Lung (tissue), 11 donors: ENCODE measurements at regions not wholly inside any gene's neighbourhood (a gene's known extent, or its start where the extent isn't known, plus 50 kb on each side); places are given as distances from the start of the nearest gene placed in this dataset.

Source experiments
- ATAC-seq: fragments of 200-7000 bp; cut with Tn5 transposase; one replicate; pipeline ENCODE4 v1.9.1; 2020; ENCODE audit warnings: moderate number of reproducible peaks; ENCODE audit not compliant: insufficient read depth, low FRiP score
- DNase-seq, 3 donors: peaks; one replicate each; pipeline ENCODE4 v3.0.0-alpha.2; 2013 to 2017
- H3K27ac ChIP-seq, 2 donors: one replicate each; pipeline ENCODE4 v1.5.1; 2013; ENCODE audit warnings: mild to moderate bottlenecking in 2 of 2, moderate library complexity in 2 of 2, control low read depth in 1 of 2, inconsistent platforms in 1 of 2, low read depth in 1 of 2, low read length in 1 of 2
- H3K27me3 ChIP-seq, 3 donors: one replicate each; pipeline ENCODE4 v1.5.1; 2013; ENCODE audit warnings: low read length in 2 of 3; ENCODE audit not compliant: control insufficient read depth in 3 of 3, insufficient read depth in 3 of 3
- H3K36me3 ChIP-seq, 4 donors: one replicate each; pipeline ENCODE4 v1.5.1; 2013; ENCODE audit warnings: low read length in 4 of 4, mild to moderate bottlenecking in 1 of 4, moderate library complexity in 1 of 4; ENCODE audit not compliant: control insufficient read depth in 4 of 4, insufficient read depth in 4 of 4
- H3K4me1 ChIP-seq, 5 donors: one replicate each; pipeline ENCODE4 v1.5.1; 2013; ENCODE audit warnings: low read length in 5 of 5, mild to moderate bottlenecking in 2 of 5, moderate library complexity in 1 of 5; ENCODE audit not compliant: control insufficient read depth in 5 of 5, insufficient read depth in 5 of 5
- H3K4me3 ChIP-seq: one replicate; pipeline ENCODE4 v1.5.1; 2013; ENCODE audit warnings: mild to moderate bottlenecking, control low read depth, moderate library complexity
- H3K9ac ChIP-seq, 2 donors: one replicate each; pipeline ENCODE4 v1.5.1; 2013; ENCODE audit warnings: low read length in 2 of 2, control low read depth in 1 of 2; ENCODE audit not compliant: insufficient read depth in 1 of 2
- H3K9me3 ChIP-seq, 4 donors: one replicate each; pipeline ENCODE4 v1.5.1; 2013; ENCODE audit warnings: low read length in 3 of 4, mild to moderate bottlenecking in 1 of 4, moderate library complexity in 1 of 4; ENCODE audit not compliant: control insufficient read depth in 4 of 4, insufficient read depth in 3 of 4
- WGBS, 2 donors: extraction: QIAGEN DNeasy Blood & Tissue Kit; methylation state at CpG; one replicate each; pipeline ENCODE4 v1.1.7; 2013; 5-methylcytosine and 5-hydroxymethylcytosine counted together
- TF ChIP-seq, protein P1 (sequence below): IDR thresholded peaks from 2 replicates; pipeline ENCODE4 v1.5.1; 2012; ENCODE audit warnings: mild to moderate bottlenecking; ENCODE audit errors: control extremely low read depth, extremely low read depth
- donor health status: control.
- donor health status: control.
- donor health status: Bipolar disorder and iron deficiency.
- donor health status: healthy.
- donor health status: DM: yes; HTN: yes; CAD: no.

DNA sequence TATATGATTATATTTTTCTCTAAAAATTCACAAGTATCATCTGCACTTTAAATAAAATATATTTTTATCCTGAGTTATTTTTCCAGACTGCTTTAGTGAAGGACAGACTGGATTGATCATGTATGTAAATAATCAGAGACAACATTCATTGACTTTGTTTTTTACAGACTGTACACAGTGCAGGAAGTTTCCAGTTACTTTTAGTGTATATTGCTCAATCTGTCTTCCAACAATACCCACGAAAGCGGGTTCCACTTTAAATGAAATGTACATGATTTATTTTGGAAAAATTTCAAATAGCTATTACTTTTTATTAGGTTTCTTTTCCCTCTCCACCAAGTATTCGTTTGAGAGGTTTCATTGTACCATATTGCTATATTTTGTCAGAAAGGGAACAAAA is 497.0 kb downstream of the FSCB start:
- no peak for ATAC-seq
- 41 to 63% methylated on average over 3 of the region's 3 CpGs for WGBS, 2 donors
- Histone ChIP-seq H3K27me3 (no peaks in the 10 kb centered on the region), H3K9ac (no peak overlapping the region), H3K36me3 (no peaks in the 10 kb centered on the region), H3K4me3 (no peak overlapping the region), H3K27ac (no peak overlapping the region), H3K4me1 (no peaks in the 10 kb centered on the region), H3K9me3 (peaks cover 0 to 2% (median 0%) of the 10 kb centered on the region in 4 donors)
- TF ChIP-seq, protein P1, sequence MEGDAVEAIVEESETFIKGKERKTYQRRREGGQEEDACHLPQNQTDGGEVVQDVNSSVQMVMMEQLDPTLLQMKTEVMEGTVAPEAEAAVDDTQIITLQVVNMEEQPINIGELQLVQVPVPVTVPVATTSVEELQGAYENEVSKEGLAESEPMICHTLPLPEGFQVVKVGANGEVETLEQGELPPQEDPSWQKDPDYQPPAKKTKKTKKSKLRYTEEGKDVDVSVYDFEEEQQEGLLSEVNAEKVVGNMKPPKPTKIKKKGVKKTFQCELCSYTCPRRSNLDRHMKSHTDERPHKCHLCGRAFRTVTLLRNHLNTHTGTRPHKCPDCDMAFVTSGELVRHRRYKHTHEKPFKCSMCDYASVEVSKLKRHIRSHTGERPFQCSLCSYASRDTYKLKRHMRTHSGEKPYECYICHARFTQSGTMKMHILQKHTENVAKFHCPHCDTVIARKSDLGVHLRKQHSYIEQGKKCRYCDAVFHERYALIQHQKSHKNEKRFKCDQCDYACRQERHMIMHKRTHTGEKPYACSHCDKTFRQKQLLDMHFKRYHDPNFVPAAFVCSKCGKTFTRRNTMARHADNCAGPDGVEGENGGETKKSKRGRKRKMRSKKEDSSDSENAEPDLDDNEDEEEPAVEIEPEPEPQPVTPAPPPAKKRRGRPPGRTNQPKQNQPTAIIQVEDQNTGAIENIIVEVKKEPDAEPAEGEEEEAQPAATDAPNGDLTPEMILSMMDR: no peak
- no peak for DNase-seq

DNA sequence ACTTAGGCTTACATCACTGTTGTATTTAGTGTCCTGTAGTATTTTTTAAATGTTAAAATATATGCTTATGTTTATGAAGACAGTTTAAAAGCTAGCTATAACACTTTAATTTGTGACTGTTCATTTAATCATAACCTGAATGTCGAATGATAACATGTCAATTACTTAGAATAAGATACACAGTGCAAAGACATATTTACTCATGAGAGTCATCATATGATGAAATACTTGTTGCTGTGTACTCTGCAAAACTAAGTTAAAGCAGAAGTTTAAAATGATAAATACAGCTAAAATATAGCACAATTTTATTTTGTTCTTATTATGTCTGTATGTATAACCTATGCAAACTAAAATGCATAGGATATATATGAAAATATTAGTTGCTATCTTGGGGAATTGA is 497.4 kb downstream of the FSCB start:
- no peak overlapping the region for H3K4me3 ChIP-seq
- no peak overlapping the region for H3K9ac ChIP-seq
- TF ChIP-seq, protein P1: no peak
- no peaks in the 10 kb centered on the region for H3K4me1 ChIP-seq
- H3K9me3 ChIP-seq: peaks cover 0 to 2% (median under 1%) of the 10 kb centered on the region in 4 donors
- DNase-seq (no peak), ATAC-seq (no peak)
- H3K27ac ChIP-seq: no peak overlapping the region
- H3K36me3 ChIP-seq: no peaks in the 10 kb centered on the region
- no peaks in the 10 kb centered on the region for H3K27me3 ChIP-seq
- WGBS, 2 donors: 31 to 64% methylated on average over 1 of the region's 1 CpG

DNA sequence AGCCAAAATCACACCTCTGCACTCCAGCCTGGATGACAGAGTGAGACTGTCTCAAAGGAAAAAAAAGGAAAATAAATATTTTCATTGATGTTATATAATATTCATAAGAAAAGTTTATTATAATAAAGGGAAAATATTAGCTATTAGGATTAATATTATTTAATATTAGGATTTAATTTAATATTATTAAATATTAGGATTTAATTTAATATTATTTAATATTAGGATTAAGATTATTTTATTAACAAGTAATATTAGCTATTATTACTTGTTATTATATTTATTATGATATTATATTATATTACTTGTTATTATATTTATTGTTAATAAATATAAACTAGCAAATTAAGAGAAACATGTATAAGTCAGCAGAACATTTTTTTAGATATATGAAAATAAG is 518.1 kb downstream of the FSCB start:
- Histone ChIP-seq H3K27me3 (no peaks in the 10 kb centered on the region), H3K4me1 (no peaks in the 10 kb centered on the region), H3K9me3 (no peaks in the 10 kb centered on the region), H3K27ac (no peak overlapping the region), H3K4me3 (no peak overlapping the region), H3K9ac (no peak overlapping the region), H3K36me3 (no peaks in the 10 kb centered on the region)
- no peak for DNase-seq
- ATAC-seq: no peak
- TF ChIP-seq, protein P1: no peak

DNA sequence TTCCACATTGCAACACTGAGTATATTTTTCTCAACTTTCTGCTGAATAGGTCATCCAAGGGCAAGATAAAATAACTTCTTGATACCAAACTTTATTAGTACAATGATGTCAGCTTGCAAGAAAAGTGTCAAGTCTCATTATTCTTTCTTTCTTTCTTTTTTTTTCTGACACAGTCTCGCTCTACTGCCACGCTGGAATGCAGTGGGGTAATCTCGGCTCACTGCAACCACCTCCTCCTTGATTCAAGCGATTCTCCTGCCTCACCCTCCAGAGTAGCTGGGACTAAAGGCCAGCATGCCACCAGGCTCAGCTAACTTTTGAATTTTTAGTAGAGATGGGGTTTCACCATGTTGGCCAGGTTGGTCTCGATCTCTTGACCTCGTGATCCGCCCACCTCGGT is 523.4 kb downstream of the FSCB start:
- H3K36me3 ChIP-seq: no peaks in the 10 kb centered on the region
- 86 to 90% methylated on average over 8 of the region's 8 CpGs for whole genome bisulfite sequencing, 2 donors
- no peak overlapping the region for H3K4me3 ChIP-seq
- DNase-seq (no peak), ATAC-seq (no peak)
- H3K27me3 ChIP-seq: no peaks in the 10 kb centered on the region
- no peak overlapping the region for H3K9ac ChIP-seq
- TF ChIP-seq, protein P1: no peak
- H3K4me1 ChIP-seq: no peaks in the 10 kb centered on the region
- H3K27ac ChIP-seq: no peak overlapping the region
- peaks cover 0 to 3% (median 0%) of the 10 kb centered on the region in 4 donors for H3K9me3 ChIP-seq
